H9 (cell line): ENCODE measurements at regions not wholly inside any gene's neighbourhood (a gene's known extent, or its start where the extent isn't known, plus 50 kb on each side); places are given as distances from the start of the nearest gene placed in this dataset.

ENCODE experiments used
- DNase-seq: peaks from one replicate; pipeline ENCODE4 v3.0.0-alpha.2; 2017
- H2AFZ ChIP-seq: one replicate; pipeline ENCODE4 v1.6.1; 2013; ENCODE audit warnings: mild to moderate bottlenecking, low read length, control low read depth, moderate library complexity
- H2AK5ac ChIP-seq: 2 replicates; pipeline ENCODE4 v1.6.1; 2013; ENCODE audit warnings: low read length, control low read depth, mixed read lengths; ENCODE audit not compliant: insufficient read length
- H2BK120ac ChIP-seq: one replicate; pipeline ENCODE4 v1.6.1; 2013; ENCODE audit warnings: low read depth, mild to moderate bottlenecking, low read length, control low read depth, inconsistent platforms; ENCODE audit not compliant: poor library complexity, severe bottlenecking
- H2BK12ac ChIP-seq: 2 replicates; pipeline ENCODE4 v1.6.1; 2013; ENCODE audit warnings: low read length, control low read depth, mixed read lengths, low read depth; ENCODE audit not compliant: insufficient read length
- H2BK15ac ChIP-seq: 2 replicates; pipeline ENCODE4 v1.6.1; 2013; ENCODE audit warnings: low read depth, low read length, control low read depth
- H2BK20ac ChIP-seq: one replicate; pipeline ENCODE4 v1.6.1; 2013; ENCODE audit warnings: low read depth, mild to moderate bottlenecking, low read length, control low read depth, inconsistent platforms; ENCODE audit not compliant: poor library complexity, severe bottlenecking
- H2BK5ac ChIP-seq: 2 replicates; pipeline ENCODE4 v1.6.1; 2013; ENCODE audit warnings: low read length, control low read depth, mixed read lengths; ENCODE audit not compliant: insufficient read length
- H3K14ac ChIP-seq: 2 replicates; pipeline ENCODE4 v1.6.1; 2013; ENCODE audit warnings: low read length, control low read depth; ENCODE audit not compliant: insufficient read depth
- H3K18ac ChIP-seq: 2 replicates; pipeline ENCODE4 v1.6.1; 2013; ENCODE audit warnings: low read depth, mild to moderate bottlenecking, mixed read lengths, low read length, control low read depth; ENCODE audit not compliant: insufficient read length
- H3K23ac ChIP-seq: 2 replicates; pipeline ENCODE4 v1.6.1; 2013; ENCODE audit warnings: low read length, control low read depth, mixed read lengths, low read depth; ENCODE audit not compliant: insufficient read length
- H3K23me2 ChIP-seq: 2 replicates; pipeline ENCODE4 v1.6.1; 2013; ENCODE audit warnings: low read depth, mild to moderate bottlenecking, mixed read lengths, low read length, control low read depth; ENCODE audit not compliant: insufficient read length, poor library complexity, severe bottlenecking
- H3K27ac ChIP-seq: 2 replicates; pipeline ENCODE4 v1.5.1; 2013; ENCODE audit warnings: low read length, control low read depth, mixed read lengths, low read depth; ENCODE audit not compliant: insufficient read length
- H3K27me3 ChIP-seq: 2 replicates; pipeline ENCODE4 v1.6.1; 2013; ENCODE audit warnings: low read length, control low read depth, inconsistent platforms; ENCODE audit not compliant: insufficient read depth
- H3K4ac ChIP-seq: 2 replicates; pipeline ENCODE4 v1.6.1; 2013; ENCODE audit warnings: low read depth, mild to moderate bottlenecking, control low read depth, inconsistent platforms, low read length, moderate library complexity
- H3K4me1 ChIP-seq: 2 replicates; pipeline ENCODE4 v1.6.1; 2013; ENCODE audit warnings: low read length, control low read depth, inconsistent platforms; ENCODE audit not compliant: insufficient read depth
- H3K4me2 ChIP-seq: 2 replicates; pipeline ENCODE4 v1.6.1; 2013; ENCODE audit warnings: low read length, control low read depth, mixed read lengths; ENCODE audit not compliant: insufficient read length, insufficient read depth
- H3K56ac ChIP-seq: 2 replicates; pipeline ENCODE4 v1.6.1; 2013; ENCODE audit warnings: low read depth, mild to moderate bottlenecking, mixed read lengths, low read length, control low read depth; ENCODE audit not compliant: insufficient read length
- H3K79me1 ChIP-seq: 2 replicates; pipeline ENCODE4 v1.6.1; 2013; ENCODE audit warnings: low read depth, mild to moderate bottlenecking, moderate library complexity, low read length, control low read depth, inconsistent platforms; ENCODE audit not compliant: insufficient read depth, poor library complexity, severe bottlenecking
- H3K79me2 ChIP-seq: 2 replicates; pipeline ENCODE4 v1.6.1; 2013; ENCODE audit warnings: low read length, control low read depth, inconsistent platforms; ENCODE audit not compliant: insufficient read depth
- H3K9ac ChIP-seq: 2 replicates; pipeline ENCODE4 v1.6.1; 2013; ENCODE audit warnings: low read length, control low read depth, mixed read lengths; ENCODE audit not compliant: insufficient read length; ENCODE audit errors: extremely low read depth
- H3K9me3 ChIP-seq: one replicate; pipeline ENCODE4 v1.6.1; 2013; ENCODE audit warnings: low read depth, low read length, inconsistent platforms; ENCODE audit not compliant: control insufficient read depth
- H3T11ph ChIP-seq: one replicate; pipeline ENCODE4 v1.6.1; 2013; ENCODE audit warnings: mild to moderate bottlenecking, low read length, control low read depth, inconsistent platforms
- H4K20me1 ChIP-seq: one replicate; pipeline ENCODE4 v1.6.1; 2013; ENCODE audit not compliant: control insufficient read depth, insufficient read length, insufficient read depth
- H4K5ac ChIP-seq: 2 replicates; pipeline ENCODE4 v1.6.1; 2013; ENCODE audit warnings: low read depth, mild to moderate bottlenecking, mixed read lengths, low read length, control low read depth; ENCODE audit not compliant: insufficient read length
- H4K8ac ChIP-seq: replicated peaks from 2 replicates; pipeline ENCODE4 v1.6.1; 2013; ENCODE audit warnings: low read length, control low read depth, mixed read lengths, low read depth; ENCODE audit not compliant: insufficient read length
- H4K91ac ChIP-seq: 2 replicates; pipeline ENCODE4 v1.6.1; 2013; ENCODE audit warnings: low read depth, mild to moderate bottlenecking, moderate library complexity, mixed read lengths, low read length, control low read depth; ENCODE audit not compliant: insufficient read length
- H3K27ac Mint-ChIP-seq, 3 experiments: 2 replicates in 2 of 3; 3 replicates in 1 of 3; pipeline ENCODE4 v1.8.0; 2020 to 2021; ENCODE audit warnings: mixed read lengths in 3 of 3, mild to moderate bottlenecking in 1 of 3, moderate library complexity in 1 of 3
- H3K27me3 Mint-ChIP-seq: 2 replicates; pipeline ENCODE4 v1.8.0; 2021; ENCODE audit warnings: low read depth, mild to moderate bottlenecking, moderate library complexity, mixed read lengths
- H3K36me3 Mint-ChIP-seq, 3 experiments: 2 replicates in 2 of 3; 3 replicates in 1 of 3; pipeline ENCODE4 v1.8.0; 2020 to 2021; ENCODE audit warnings: low read depth in 3 of 3, mixed read lengths in 3 of 3; ENCODE audit not compliant: insufficient read depth in 1 of 3
- H3K4me1 Mint-ChIP-seq, 2 experiments: 2 replicates each; pipeline ENCODE4 v1.8.0; 2020; ENCODE audit warnings: mixed read lengths in 2 of 2
- H3K4me3 Mint-ChIP-seq, 2 experiments: 2 replicates in 1 of 2; 3 replicates in 1 of 2; pipeline ENCODE4 v1.8.0; 2020 to 2021; ENCODE audit warnings: mild to moderate bottlenecking in 2 of 2, mixed read lengths in 2 of 2, moderate library complexity in 1 of 2
- H3K9me3 Mint-ChIP-seq, 2 experiments: 2 replicates in 1 of 2; 3 replicates in 1 of 2; pipeline ENCODE4 v1.8.0; 2020; ENCODE audit warnings: mild to moderate bottlenecking in 2 of 2, mixed read lengths in 2 of 2, moderate library complexity in 1 of 2
- WGBS: extraction: QIAGEN DNeasy Blood & Tissue Kit; methylation state at CpG from one replicate; pipeline ENCODE4 v1.1.7; 2013; ENCODE audit warnings: missing lambda C conversion rate, low lambda C conversion rate, mixed read lengths; ENCODE audit not compliant: insufficient read length; ENCODE audit errors: extremely low coverage; 5-methylcytosine and 5-hydroxymethylcytosine counted together
- TF ChIP-seq, protein P1 (sequence below): fragments of 200-600 bp; sonication (generic); conservative IDR thresholded peaks from 3 replicates; pipeline ENCODE4 v1.8.0; 2021; ENCODE audit warnings: antibody characterized with exemption, mild to moderate bottlenecking

- H3K27ac Mint-ChIP-seq, result no peak overlapping the region
- Histone ChIP-seq H2AFZ (no peak overlapping the region), H3K4ac (no peak overlapping the region), H2BK12ac (no peak overlapping the region), H2BK15ac (no peak overlapping the region), H3K79me1 (no peaks in the 10 kb centered on the region), H3K18ac (no peak overlapping the region), H4K8ac (no peak overlapping the region), H3K27ac (no peak overlapping the region), H4K20me1 (no peaks in the 10 kb centered on the region), H3K56ac (no peak overlapping the region), H2AK5ac (no peak overlapping the region), H3K79me2 (no peaks in the 10 kb centered on the region), H3K23ac (no peak overlapping the region), H3K14ac (no peak overlapping the region; the same call in 1 of the 2 replicates), H2BK5ac (no peak overlapping the region), H3K9me3 (no peaks in the 10 kb centered on the region), H3K4me2 (no peak overlapping the region), H3K9ac (no peak overlapping the region), H3K27me3 (no peaks in the 10 kb centered on the region), H4K5ac (no peak overlapping the region), H3K4me1 (no peaks in the 10 kb centered on the region), H4K91ac (no peak overlapping the region), H2BK120ac (no peak overlapping the region), H3T11ph (no peak overlapping the region), H2BK20ac (no peak overlapping the region), H3K23me2 (no peaks in the 10 kb centered on the region)
- no CpG with 5 or more reads among the region's 1 CpG for WGBS
- H3K27me3 Mint-ChIP-seq, result peaks cover 5% of the 10 kb centered on the region
- no peaks in the 10 kb centered on the region; a peak in 1 of 5 replicates for H3K9me3 Mint-ChIP-seq
- TF ChIP-seq, protein P1, sequence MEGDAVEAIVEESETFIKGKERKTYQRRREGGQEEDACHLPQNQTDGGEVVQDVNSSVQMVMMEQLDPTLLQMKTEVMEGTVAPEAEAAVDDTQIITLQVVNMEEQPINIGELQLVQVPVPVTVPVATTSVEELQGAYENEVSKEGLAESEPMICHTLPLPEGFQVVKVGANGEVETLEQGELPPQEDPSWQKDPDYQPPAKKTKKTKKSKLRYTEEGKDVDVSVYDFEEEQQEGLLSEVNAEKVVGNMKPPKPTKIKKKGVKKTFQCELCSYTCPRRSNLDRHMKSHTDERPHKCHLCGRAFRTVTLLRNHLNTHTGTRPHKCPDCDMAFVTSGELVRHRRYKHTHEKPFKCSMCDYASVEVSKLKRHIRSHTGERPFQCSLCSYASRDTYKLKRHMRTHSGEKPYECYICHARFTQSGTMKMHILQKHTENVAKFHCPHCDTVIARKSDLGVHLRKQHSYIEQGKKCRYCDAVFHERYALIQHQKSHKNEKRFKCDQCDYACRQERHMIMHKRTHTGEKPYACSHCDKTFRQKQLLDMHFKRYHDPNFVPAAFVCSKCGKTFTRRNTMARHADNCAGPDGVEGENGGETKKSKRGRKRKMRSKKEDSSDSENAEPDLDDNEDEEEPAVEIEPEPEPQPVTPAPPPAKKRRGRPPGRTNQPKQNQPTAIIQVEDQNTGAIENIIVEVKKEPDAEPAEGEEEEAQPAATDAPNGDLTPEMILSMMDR, result no peak
- H3K4me1 Mint-ChIP-seq, result peaks cover 5 to 8% of the 10 kb centered on the region in 2 experiments; a peak in 3 of 4 replicates
- H3K36me3 Mint-ChIP-seq, result no peaks in the 10 kb centered on the region; a peak in 1 of 7 replicates
- DNase-seq, result no peak
- H3K4me3 Mint-ChIP-seq, result no peak overlapping the region
These were observed 83.9 kb downstream of the THNSL2 start for GRCh38 chr2:88253997-88254396.
